Mammary epithelial cell (primary cell): ENCODE measurements at regions not wholly inside any gene's neighbourhood (a gene's known extent, or its start where the extent isn't known, plus 50 kb on each side); places are given as distances from the start of the nearest gene placed in this dataset.

Source experiments
- EZH2 ChIP-seq: IDR thresholded peaks from 2 replicates; pipeline ENCODE4 v1.6.1; 2012; ENCODE audit warnings: low read length, inconsistent platforms, borderline replicate concordance
- TF ChIP-seq, protein P1 (sequence below), 2 donors: IDR thresholded peaks in 1 of 2; conservative IDR thresholded peaks in 1 of 2; 2 replicates each; pipeline ENCODE4 v1.5.1; 2011 to 2012; ENCODE audit warnings: inconsistent platforms in 2 of 2, low read length in 2 of 2, mild to moderate bottlenecking in 2 of 2, control low read depth in 1 of 2, low read depth in 1 of 2; ENCODE audit not compliant: insufficient read depth in 1 of 2; ENCODE audit errors: extremely low read depth in 1 of 2

DNA sequence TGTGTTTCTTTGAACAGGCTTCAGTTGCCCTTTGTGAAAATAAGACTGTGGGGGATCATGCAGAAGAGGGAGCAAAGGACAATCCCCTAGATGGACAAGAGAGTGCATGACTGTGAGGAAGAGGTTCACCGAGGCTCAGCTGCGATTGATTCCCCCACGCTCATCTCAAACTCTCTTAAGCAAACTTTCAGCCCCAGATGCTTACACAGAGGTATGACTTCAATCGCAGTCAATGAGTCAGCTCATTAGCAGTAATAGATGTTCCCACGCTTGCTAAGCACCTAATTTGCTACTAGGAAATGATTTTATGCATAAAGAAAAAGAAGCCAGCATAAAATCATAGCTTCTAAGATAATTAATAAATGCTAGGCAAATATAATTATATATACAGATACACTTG lies 2256.1 kb upstream of the AGA start:
- TF ChIP-seq, protein P1, sequence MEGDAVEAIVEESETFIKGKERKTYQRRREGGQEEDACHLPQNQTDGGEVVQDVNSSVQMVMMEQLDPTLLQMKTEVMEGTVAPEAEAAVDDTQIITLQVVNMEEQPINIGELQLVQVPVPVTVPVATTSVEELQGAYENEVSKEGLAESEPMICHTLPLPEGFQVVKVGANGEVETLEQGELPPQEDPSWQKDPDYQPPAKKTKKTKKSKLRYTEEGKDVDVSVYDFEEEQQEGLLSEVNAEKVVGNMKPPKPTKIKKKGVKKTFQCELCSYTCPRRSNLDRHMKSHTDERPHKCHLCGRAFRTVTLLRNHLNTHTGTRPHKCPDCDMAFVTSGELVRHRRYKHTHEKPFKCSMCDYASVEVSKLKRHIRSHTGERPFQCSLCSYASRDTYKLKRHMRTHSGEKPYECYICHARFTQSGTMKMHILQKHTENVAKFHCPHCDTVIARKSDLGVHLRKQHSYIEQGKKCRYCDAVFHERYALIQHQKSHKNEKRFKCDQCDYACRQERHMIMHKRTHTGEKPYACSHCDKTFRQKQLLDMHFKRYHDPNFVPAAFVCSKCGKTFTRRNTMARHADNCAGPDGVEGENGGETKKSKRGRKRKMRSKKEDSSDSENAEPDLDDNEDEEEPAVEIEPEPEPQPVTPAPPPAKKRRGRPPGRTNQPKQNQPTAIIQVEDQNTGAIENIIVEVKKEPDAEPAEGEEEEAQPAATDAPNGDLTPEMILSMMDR (conservative IDR thresholded peaks at IDR 0.05 in 1 of 2, IDR thresholded peaks at IDR 0.05 in 1 of 2; ENCODE audit: extremely low read depth in 1 of 2, insufficient read depth in 1 of 2, low read depth in 1 of 2, low read length in 2 of 2), result no peak
- no peak for TF ChIP-seq EZH2
